H9 (cell line): ENCODE measurements at regions not wholly inside any gene's neighbourhood (a gene's known extent, or its start where the extent isn't known, plus 50 kb on each side); places are given as distances from the start of the nearest gene placed in this dataset.

ENCODE experiments used
- DNase-seq: peaks from one replicate; pipeline ENCODE4 v3.0.0-alpha.2; 2017
- H2AFZ ChIP-seq: one replicate; pipeline ENCODE4 v1.6.1; 2013; ENCODE audit warnings: mild to moderate bottlenecking, low read length, control low read depth, moderate library complexity
- H2AK5ac ChIP-seq: 2 replicates; pipeline ENCODE4 v1.6.1; 2013; ENCODE audit warnings: low read length, control low read depth, mixed read lengths; ENCODE audit not compliant: insufficient read length
- H2BK120ac ChIP-seq: one replicate; pipeline ENCODE4 v1.6.1; 2013; ENCODE audit warnings: low read depth, mild to moderate bottlenecking, low read length, control low read depth, inconsistent platforms; ENCODE audit not compliant: poor library complexity, severe bottlenecking
- H2BK12ac ChIP-seq: 2 replicates; pipeline ENCODE4 v1.6.1; 2013; ENCODE audit warnings: low read length, control low read depth, mixed read lengths, low read depth; ENCODE audit not compliant: insufficient read length
- H2BK15ac ChIP-seq: 2 replicates; pipeline ENCODE4 v1.6.1; 2013; ENCODE audit warnings: low read depth, low read length, control low read depth
- H2BK20ac ChIP-seq: one replicate; pipeline ENCODE4 v1.6.1; 2013; ENCODE audit warnings: low read depth, mild to moderate bottlenecking, low read length, control low read depth, inconsistent platforms; ENCODE audit not compliant: poor library complexity, severe bottlenecking
- H2BK5ac ChIP-seq: 2 replicates; pipeline ENCODE4 v1.6.1; 2013; ENCODE audit warnings: low read length, control low read depth, mixed read lengths; ENCODE audit not compliant: insufficient read length
- H3K14ac ChIP-seq: 2 replicates; pipeline ENCODE4 v1.6.1; 2013; ENCODE audit warnings: low read length, control low read depth; ENCODE audit not compliant: insufficient read depth
- H3K18ac ChIP-seq: 2 replicates; pipeline ENCODE4 v1.6.1; 2013; ENCODE audit warnings: low read depth, mild to moderate bottlenecking, mixed read lengths, low read length, control low read depth; ENCODE audit not compliant: insufficient read length
- H3K23ac ChIP-seq: 2 replicates; pipeline ENCODE4 v1.6.1; 2013; ENCODE audit warnings: low read length, control low read depth, mixed read lengths, low read depth; ENCODE audit not compliant: insufficient read length
- H3K23me2 ChIP-seq: 2 replicates; pipeline ENCODE4 v1.6.1; 2013; ENCODE audit warnings: low read depth, mild to moderate bottlenecking, mixed read lengths, low read length, control low read depth; ENCODE audit not compliant: insufficient read length, poor library complexity, severe bottlenecking
- H3K27ac ChIP-seq: 2 replicates; pipeline ENCODE4 v1.5.1; 2013; ENCODE audit warnings: low read length, control low read depth, mixed read lengths, low read depth; ENCODE audit not compliant: insufficient read length
- H3K27me3 ChIP-seq: 2 replicates; pipeline ENCODE4 v1.6.1; 2013; ENCODE audit warnings: low read length, control low read depth, inconsistent platforms; ENCODE audit not compliant: insufficient read depth
- H3K4ac ChIP-seq: 2 replicates; pipeline ENCODE4 v1.6.1; 2013; ENCODE audit warnings: low read depth, mild to moderate bottlenecking, control low read depth, inconsistent platforms, low read length, moderate library complexity
- H3K4me1 ChIP-seq: 2 replicates; pipeline ENCODE4 v1.6.1; 2013; ENCODE audit warnings: low read length, control low read depth, inconsistent platforms; ENCODE audit not compliant: insufficient read depth
- H3K4me2 ChIP-seq: 2 replicates; pipeline ENCODE4 v1.6.1; 2013; ENCODE audit warnings: low read length, control low read depth, mixed read lengths; ENCODE audit not compliant: insufficient read length, insufficient read depth
- H3K56ac ChIP-seq: 2 replicates; pipeline ENCODE4 v1.6.1; 2013; ENCODE audit warnings: low read depth, mild to moderate bottlenecking, mixed read lengths, low read length, control low read depth; ENCODE audit not compliant: insufficient read length
- H3K79me1 ChIP-seq: 2 replicates; pipeline ENCODE4 v1.6.1; 2013; ENCODE audit warnings: low read depth, mild to moderate bottlenecking, moderate library complexity, low read length, control low read depth, inconsistent platforms; ENCODE audit not compliant: insufficient read depth, poor library complexity, severe bottlenecking
- H3K79me2 ChIP-seq: 2 replicates; pipeline ENCODE4 v1.6.1; 2013; ENCODE audit warnings: low read length, control low read depth, inconsistent platforms; ENCODE audit not compliant: insufficient read depth
- H3K9ac ChIP-seq: 2 replicates; pipeline ENCODE4 v1.6.1; 2013; ENCODE audit warnings: low read length, control low read depth, mixed read lengths; ENCODE audit not compliant: insufficient read length; ENCODE audit errors: extremely low read depth
- H3K9me3 ChIP-seq: one replicate; pipeline ENCODE4 v1.6.1; 2013; ENCODE audit warnings: low read depth, low read length, inconsistent platforms; ENCODE audit not compliant: control insufficient read depth
- H3T11ph ChIP-seq: one replicate; pipeline ENCODE4 v1.6.1; 2013; ENCODE audit warnings: mild to moderate bottlenecking, low read length, control low read depth, inconsistent platforms
- H4K20me1 ChIP-seq: one replicate; pipeline ENCODE4 v1.6.1; 2013; ENCODE audit not compliant: control insufficient read depth, insufficient read length, insufficient read depth
- H4K5ac ChIP-seq: 2 replicates; pipeline ENCODE4 v1.6.1; 2013; ENCODE audit warnings: low read depth, mild to moderate bottlenecking, mixed read lengths, low read length, control low read depth; ENCODE audit not compliant: insufficient read length
- H4K8ac ChIP-seq: replicated peaks from 2 replicates; pipeline ENCODE4 v1.6.1; 2013; ENCODE audit warnings: low read length, control low read depth, mixed read lengths, low read depth; ENCODE audit not compliant: insufficient read length
- H4K91ac ChIP-seq: 2 replicates; pipeline ENCODE4 v1.6.1; 2013; ENCODE audit warnings: low read depth, mild to moderate bottlenecking, moderate library complexity, mixed read lengths, low read length, control low read depth; ENCODE audit not compliant: insufficient read length
- H3K27ac Mint-ChIP-seq, 3 experiments: 2 replicates in 2 of 3; 3 replicates in 1 of 3; pipeline ENCODE4 v1.8.0; 2020 to 2021; ENCODE audit warnings: mixed read lengths in 3 of 3, mild to moderate bottlenecking in 1 of 3, moderate library complexity in 1 of 3
- H3K27me3 Mint-ChIP-seq: 2 replicates; pipeline ENCODE4 v1.8.0; 2021; ENCODE audit warnings: low read depth, mild to moderate bottlenecking, moderate library complexity, mixed read lengths
- H3K36me3 Mint-ChIP-seq, 3 experiments: 2 replicates in 2 of 3; 3 replicates in 1 of 3; pipeline ENCODE4 v1.8.0; 2020 to 2021; ENCODE audit warnings: low read depth in 3 of 3, mixed read lengths in 3 of 3; ENCODE audit not compliant: insufficient read depth in 1 of 3
- H3K4me1 Mint-ChIP-seq, 2 experiments: 2 replicates each; pipeline ENCODE4 v1.8.0; 2020; ENCODE audit warnings: mixed read lengths in 2 of 2
- H3K4me3 Mint-ChIP-seq, 2 experiments: 2 replicates in 1 of 2; 3 replicates in 1 of 2; pipeline ENCODE4 v1.8.0; 2020 to 2021; ENCODE audit warnings: mild to moderate bottlenecking in 2 of 2, mixed read lengths in 2 of 2, moderate library complexity in 1 of 2
- H3K9me3 Mint-ChIP-seq, 2 experiments: 2 replicates in 1 of 2; 3 replicates in 1 of 2; pipeline ENCODE4 v1.8.0; 2020; ENCODE audit warnings: mild to moderate bottlenecking in 2 of 2, mixed read lengths in 2 of 2, moderate library complexity in 1 of 2
- CTCF ChIP-seq: fragments of 200-600 bp; sonication (generic); conservative IDR thresholded peaks from 3 replicates; pipeline ENCODE4 v1.8.0; 2021; ENCODE audit warnings: antibody characterized with exemption, mild to moderate bottlenecking
- WGBS: extraction: QIAGEN DNeasy Blood & Tissue Kit; methylation state at CpG from one replicate; pipeline ENCODE4 v1.1.7; 2013; ENCODE audit warnings: missing lambda C conversion rate, low lambda C conversion rate, mixed read lengths; ENCODE audit not compliant: insufficient read length; ENCODE audit errors: extremely low coverage; 5-methylcytosine and 5-hydroxymethylcytosine counted together

- Mint-ChIP-seq H3K27ac (no peak overlapping the region; a peak in 1 of 7 replicates), H3K4me3 (no peak overlapping the region), H3K36me3 (no peaks in the 10 kb centered on the region), H3K27me3 (peaks cover 1% of the 10 kb centered on the region; the same call in 1 of the 2 replicates), H3K4me1 (peaks cover 0 to under 1% of the 10 kb centered on the region in 2 experiments; a peak in 1 of 4 replicates), H3K9me3 (no peaks in the 10 kb centered on the region; a peak in 2 of 5 replicates)
- WGBS = no CpG with 5 or more reads among the region's 4 CpGs
- Histone ChIP-seq H3K79me2 (no peaks in the 10 kb centered on the region), H2BK120ac (no peak overlapping the region), H3K27me3 (no peaks in the 10 kb centered on the region), H3K79me1 (no peaks in the 10 kb centered on the region), H2BK20ac (no peak overlapping the region), H4K20me1 (no peaks in the 10 kb centered on the region), H4K8ac (no peak overlapping the region), H3T11ph (no peak overlapping the region), H3K27ac (no peak overlapping the region), H3K56ac (no peak overlapping the region), H3K14ac (no peak overlapping the region), H2AK5ac (no peak overlapping the region), H3K9me3 (no peaks in the 10 kb centered on the region), H3K9ac (no peak overlapping the region), H3K23me2 (no peaks in the 10 kb centered on the region), H3K4me1 (no peaks in the 10 kb centered on the region; the same call in 1 of the 2 replicates), H2BK5ac (no peak overlapping the region), H2AFZ (no peak overlapping the region), H4K91ac (no peak overlapping the region), H3K23ac (no peak overlapping the region), H3K4ac (no peak overlapping the region), H2BK12ac (no peak overlapping the region), H2BK15ac (no peak overlapping the region), H3K4me2 (no peak overlapping the region), H4K5ac (no peak overlapping the region), H3K18ac (no peak overlapping the region)
- TF ChIP-seq CTCF = no peak
- no peak for DNase-seq
Measured at GRCh38 chrX:125193921-125194320, 125.8 kb upstream of the TEX13C start.
